ENCODE measurements at regions not wholly inside any gene's neighbourhood (a gene's known extent, or its start where the extent isn't known, plus 50 kb on each side); places are given as distances from the start of the nearest gene placed in this dataset.

DNA sequence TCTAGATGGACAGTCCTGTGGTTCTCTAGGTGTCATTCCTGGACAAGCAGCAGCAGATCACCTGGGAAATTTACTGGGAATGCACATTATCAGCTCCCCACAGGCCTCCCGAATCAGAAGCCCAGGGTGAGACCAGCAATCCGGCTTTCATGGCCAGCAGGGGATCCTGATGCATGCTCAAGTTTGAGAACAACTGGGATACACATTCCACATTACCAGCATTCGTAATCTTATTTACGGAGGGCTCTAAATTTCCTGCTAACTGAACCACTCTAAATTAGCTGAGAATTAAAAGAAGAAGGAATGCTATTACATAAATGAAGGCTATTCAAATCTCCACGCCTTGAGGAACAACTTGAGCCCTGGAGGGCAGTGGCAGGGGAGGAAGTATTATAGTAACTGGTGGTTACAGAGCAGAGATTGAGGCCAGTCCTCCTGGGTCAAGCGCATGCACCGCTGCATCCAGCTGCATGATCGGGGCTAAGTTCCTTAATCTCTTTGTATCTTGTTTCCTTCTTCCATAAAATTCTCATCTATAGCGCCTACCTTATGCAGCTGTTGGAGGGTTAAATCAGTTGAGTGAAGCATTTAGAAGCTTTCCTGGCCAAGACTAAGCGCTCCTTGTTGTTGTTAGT lies 403.7 kb downstream of the CDH26 start:
- no peak for FAIRE-seq
- no peak for DNase-seq (ENCODE audit: low spot score)

DNA sequence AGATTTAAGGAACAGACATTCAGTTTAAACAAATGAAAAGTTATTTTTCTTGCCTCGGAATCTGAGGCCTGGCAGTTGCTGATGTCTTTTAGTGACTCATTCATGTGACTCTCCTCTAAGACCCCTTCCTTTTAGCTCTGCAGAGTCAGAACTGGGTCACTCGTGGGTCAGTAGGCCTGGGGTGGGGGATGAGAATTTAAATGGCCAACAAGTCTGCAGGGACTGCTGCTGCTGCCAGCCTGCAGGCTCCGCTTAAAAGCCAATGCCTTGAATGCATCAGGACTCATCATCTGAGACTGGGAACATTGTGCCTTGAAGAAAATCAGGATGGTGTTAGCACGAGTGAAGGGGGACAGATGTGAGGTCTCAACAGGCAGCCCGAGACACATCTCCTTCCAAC lies 404.3 kb downstream of the CDH26 start:
- DNase-seq (ENCODE audit: low spot score), result no peak
- no peak for FAIRE-seq

DNA sequence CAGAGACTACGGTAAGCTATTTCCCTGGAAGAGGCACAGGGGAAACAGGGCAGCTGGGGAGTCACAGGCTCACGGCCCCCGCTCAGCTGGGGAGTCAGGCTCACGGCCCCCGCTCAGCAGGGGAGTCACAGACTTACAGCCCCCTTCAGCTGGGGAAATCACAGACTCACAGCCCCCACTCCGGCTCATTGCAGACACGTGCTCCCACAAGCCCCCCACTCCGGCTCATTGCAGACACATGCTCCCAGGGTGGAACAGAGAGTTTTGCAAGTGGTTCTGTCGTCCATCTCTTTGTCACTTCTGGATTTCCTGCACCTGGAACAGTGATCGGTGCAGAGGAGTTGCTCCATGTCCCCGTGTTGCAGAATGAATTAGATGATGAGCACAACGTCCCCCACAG lies 405.5 kb downstream of the CDH26 start:
- DNase-seq (ENCODE audit: low spot score) (no peak), FAIRE-seq (no peak)

DNA sequence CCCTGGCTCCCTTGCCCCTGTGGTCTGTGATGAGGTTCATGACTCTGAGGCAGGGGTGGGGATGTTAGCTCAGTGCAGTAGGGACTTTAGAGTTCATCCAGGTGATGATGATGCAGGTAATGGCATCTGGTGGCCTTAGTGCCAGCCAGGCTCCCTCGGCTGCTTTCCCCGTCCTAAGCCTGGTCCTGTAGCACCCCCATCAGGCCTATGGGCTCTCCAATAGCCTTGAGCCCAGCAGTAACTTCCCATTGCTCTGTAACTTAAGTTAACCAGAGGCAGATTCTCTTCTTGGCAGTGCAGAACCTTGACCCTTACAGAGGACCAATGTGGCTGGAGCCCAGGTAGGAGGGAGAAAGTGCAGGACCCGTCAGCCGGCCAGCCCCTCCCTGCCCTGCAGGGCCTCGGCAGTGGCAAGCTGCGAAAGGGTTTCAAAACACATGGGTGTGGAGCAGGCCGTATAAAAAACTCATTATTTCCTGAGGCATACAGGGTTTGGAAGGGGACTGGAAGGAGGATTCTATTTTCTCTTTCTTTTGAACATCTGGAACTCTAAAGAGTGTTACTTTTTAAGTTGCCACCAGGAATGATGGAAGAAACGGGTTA lies 406.9 kb downstream of the CDH26 start:
- FAIRE-seq (no peak), DNase-seq (ENCODE audit: low spot score) (no peak)

DNA sequence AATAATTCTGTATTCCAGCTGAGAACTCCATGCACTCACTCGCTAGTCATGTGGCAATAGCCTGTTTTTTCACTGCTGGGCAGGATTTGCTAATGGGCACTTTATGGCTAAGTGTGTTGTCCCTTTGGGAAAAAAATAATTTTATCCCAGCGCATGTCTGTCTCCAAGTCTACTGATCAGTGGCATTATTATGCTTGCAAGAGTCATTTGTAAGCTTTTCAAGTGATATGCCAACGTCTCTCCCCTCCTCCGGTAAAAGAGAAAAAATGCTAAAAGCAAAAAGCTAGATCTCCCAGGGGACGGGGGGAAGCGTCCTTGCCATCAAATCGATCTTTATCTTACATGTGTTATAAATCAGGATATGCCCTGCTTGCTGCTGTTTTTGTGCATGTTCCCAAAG lies 407.7 kb downstream of the CDH26 start:
- FAIRE-seq (no peak), DNase-seq (ENCODE audit: low spot score) (no peak)

DNA sequence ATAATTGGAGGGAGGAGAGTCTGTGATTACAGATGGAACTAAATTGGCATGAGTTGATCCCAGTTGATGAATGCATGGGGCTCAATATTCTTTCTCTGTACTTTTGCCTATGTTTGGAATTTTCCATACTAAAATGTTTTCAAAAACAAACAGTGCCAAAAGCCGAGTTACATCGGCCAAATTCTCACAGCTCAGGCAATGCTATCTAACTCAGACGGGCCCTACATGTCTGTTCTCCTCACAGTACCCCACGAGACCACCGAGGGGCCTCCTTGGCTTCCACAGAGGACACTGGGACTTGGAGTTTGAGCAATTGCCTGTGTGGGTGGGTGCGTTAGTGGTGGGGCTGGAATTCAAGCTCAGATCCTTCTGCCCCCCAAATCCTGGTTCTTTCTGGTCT lies 413.2 kb downstream of the CDH26 start:
- FAIRE-seq (no peak), DNase-seq (ENCODE audit: low spot score) (no peak)

DNA sequence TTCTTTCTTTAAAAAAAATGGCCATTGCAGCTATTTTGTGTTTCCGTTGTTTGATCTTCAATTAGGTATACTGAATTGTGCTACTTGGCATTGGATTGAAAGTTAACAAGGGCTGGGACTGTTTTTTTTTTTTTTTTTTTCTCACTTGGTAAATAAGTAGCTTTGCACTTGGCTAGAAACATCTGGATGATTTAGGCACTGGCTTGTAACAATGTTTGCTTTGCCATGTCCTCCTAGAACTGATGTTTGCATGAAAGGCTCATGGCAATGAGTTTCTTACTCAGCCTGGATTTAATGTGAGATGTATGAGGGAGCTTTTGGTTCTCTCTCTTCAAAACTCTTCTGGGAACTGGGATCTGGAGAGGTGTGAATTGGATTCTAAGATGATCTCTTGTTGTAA lies 414.1 kb downstream of the CDH26 start:
- DNase-seq (ENCODE audit: low spot score) (no peak), FAIRE-seq (no peak)

DNA sequence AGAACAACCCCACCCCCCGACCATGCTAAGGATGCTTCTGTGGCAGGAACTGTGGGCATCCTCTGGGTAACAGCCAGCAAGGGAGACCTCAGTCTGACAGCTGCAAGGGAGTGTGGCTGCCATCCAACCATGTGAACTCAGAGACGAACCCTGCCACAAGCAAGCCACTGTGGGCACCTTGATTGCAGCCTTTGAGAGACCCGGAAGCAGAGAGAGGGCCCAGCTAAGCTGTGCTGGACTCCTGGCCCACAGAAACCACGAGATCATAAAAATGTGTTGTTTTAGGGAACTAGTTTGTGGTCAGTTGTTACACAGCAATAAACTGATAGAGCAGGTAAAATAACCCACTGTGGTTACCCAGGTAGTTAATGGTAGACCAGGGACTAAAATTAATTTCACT lies 414.6 kb downstream of the CDH26 start:
- DNase-seq (ENCODE audit: low spot score), result no peak
- FAIRE-seq, result no peak

DNA sequence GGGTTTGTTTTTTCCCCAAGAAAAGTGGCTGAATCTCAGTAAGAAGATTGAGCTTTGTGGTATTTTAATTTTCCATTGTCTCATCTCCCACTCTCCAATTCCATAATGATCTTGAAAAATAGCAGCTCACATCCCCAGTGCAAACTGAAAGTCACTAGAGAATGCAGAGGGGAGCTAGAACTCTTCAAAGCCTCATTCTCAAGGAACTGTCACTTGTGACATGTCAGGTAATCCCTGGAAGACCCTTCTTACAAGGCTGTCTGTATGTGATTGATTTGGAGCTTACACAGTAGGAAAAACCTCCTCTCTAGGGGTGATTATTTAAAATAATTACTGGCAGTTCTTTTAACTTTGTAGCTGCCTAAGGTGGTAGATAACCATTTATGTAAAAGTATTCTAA lies 420.4 kb downstream of the CDH26 start:
- FAIRE-seq (no peak), DNase-seq (ENCODE audit: low spot score) (no peak)

DNA sequence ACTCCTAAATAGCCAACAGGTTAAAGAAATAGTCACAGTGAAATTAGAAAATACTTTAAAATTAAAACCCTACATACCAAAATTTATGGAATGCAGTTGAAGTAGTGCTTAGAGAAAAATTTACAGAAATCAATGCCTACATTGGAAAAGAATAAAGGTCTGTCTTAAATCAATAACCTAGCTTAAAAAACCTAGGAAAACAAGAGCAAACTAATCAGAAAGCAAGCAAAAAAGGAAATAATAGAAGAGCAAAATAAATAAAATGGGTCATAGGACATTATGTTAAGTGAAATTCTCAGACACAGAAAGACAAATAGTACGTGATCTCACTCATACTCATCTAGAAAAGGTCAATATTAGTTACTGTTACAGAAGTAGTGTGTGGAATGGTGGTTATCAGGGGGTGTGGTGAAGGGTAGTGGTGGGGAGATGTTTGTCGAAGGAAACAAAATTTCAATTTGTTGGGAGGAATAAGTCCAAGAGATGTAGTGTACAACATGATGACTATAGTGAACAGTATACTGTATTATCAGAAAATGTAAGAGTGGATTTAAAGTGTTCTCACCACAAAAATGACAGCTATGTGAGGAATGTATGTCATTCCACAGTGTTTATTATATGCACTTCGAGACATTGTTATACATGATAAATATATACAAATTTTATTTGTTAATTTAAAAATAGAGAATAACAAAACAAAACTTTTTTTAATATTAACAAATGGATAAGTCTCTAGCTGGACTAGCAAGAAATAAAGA lies 423.6 kb downstream of the CDH26 start:
- no peak for FAIRE-seq
- DNase-seq (ENCODE audit: low spot score), result no peak

DNA sequence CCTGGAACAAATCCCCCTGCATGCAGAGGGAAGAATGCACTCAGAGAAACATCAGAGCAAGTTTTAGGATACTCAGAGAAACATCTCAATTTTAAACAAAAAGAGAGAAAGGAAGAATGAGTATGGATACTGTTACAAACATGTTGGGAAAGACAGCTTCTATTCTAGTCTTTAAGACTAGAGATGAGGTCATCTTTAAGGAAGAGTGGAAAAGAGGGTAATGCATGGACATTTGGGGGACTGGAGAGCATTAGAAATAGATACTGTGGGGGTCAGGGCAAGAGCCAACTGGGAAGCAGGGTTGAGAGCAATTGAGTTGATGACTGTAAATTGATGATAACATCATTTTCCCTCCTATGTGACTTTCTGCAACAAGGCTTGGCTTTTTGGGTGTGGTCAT lies 431.2 kb downstream of the CDH26 start:
- FAIRE-seq, result no peak
- no peak for DNase-seq (ENCODE audit: low spot score)

DNA sequence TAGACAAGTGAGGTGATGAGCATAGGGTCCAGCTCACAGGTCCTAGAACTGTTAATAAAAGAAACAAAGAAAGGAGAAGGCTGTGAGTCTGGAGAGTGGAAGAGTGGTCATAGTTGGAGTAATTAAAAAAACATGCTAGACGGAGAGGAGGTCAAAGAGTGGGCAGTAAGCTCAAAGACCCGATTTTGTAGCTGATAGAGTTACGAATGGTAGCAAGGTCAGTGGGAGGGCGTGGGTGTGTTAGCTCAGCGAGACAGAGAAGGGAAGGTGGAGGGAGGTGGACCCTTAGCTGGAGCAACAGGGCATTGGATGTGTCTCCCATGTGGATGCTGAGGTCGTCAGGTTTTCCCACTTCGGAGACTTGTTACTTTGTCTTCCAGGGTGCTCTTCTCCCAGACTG lies 431.7 kb downstream of the CDH26 start:
- no peak for DNase-seq (ENCODE audit: low spot score)
- FAIRE-seq, result no peak

DNA sequence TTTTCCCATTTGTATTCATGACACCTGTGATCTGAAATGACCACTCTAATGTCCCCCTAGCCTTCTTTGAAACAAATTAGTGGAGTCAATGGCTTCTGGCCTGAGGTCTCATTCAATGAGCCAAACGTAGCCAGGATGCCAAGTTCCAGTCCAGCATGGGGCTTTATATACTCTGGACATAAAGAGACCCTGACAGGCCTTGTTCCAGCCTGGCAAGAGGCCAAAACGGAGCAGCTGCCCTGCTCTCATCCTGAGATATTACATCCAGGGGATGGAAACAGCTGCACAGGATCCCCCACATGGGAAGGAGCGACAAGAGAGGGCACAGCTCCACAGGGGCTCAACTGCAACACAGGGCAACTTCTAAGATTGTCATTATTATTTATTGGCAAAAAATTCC lies 437.8 kb downstream of the CDH26 start:
- no peak for FAIRE-seq
- no peak for DNase-seq (ENCODE audit: low spot score)

DNA sequence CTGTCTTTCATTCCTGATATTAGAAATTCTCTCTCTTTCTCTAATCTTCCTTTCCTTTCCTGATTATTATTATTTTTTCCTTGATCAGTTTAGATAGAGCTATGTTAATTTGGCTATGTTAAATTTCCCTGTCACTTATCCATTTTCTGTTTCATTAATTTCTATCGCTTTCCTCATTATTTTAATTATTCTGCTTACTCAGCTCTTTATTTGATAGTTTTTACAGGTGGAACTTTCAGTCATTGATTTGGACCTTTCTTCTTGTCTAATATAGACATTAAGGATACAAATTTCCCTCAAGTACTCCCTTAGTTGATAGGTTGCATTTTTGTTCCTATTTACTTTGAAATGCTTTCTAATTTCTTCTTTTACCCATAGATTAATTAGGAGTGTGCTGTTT lies 442.3 kb downstream of the CDH26 start:
- no peak for FAIRE-seq
- DNase-seq (ENCODE audit: low spot score), result no peak

DNA sequence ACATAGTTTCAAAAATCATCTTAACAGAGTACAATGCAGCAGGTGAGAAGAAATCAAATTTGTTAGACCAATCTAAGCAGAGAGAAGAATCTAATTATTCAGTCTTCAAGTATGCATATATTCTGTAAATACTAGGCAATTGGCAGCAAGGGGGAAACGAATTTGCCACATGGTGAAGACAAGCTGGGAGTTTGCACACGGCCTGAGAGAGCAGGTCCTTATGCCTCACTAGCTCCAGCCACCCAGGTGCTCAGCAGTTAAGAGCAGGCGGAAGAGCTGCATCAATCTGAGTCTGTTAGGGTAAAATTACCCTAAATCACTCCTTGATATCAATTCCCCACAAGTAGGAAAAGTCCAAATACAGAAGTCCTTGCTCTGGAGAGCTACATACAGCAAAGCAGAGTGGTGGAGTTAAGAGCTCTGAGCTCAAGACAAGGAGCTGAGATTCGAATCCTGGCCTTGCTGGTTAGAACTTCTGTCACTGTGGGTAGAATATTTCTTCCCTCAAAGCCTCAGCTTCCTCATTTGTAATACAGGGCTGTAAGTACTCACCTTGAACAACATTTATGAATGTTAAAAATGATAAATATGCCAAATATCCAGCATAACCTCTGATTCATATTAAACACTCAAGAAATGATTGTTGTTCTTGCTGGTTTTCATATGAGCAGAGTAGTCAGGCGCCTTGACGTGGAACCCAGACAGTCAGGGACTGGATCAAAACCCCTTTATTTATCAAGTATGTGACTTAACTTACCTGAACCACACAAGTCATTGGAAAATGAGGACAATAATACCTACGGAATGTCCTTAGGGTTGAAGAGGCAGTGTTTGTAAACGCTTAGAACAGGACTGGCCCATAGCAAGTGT lies 444.2 kb downstream of the CDH26 start:
- no peak for DNase-seq (ENCODE audit: low spot score)
- FAIRE-seq, result no peak

DNA sequence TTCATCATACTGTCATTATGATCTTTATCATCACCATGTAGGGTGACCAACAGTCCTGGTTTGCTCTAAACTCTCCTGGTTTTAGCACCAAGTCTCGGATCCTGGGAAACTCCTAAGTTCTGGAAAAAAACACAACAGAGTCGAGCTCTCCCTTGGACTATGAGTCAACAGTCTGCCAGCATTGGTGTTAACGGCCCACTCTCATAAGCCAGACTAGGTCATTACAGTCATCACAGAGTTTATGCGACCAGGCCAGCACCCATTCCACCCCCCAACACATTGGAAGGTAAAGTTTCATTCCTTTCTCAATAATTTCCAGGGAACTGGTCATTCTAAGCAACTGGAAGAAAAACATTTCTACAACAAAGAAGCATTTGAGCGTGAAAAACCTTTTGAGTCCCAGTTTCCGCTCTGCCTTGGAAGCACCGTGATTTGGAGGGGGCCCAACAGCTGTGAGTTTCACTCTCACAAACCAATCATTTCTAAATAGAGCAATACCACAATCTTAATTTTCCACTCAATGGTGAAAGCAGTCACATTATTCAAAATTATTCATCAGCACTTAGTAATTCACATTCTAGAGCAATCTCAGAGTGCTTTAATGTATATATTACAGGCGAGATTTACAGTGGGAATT lies 445.0 kb downstream of the CDH26 start:
- FAIRE-seq, result no peak
- no peak for DNase-seq (ENCODE audit: low spot score)

DNA sequence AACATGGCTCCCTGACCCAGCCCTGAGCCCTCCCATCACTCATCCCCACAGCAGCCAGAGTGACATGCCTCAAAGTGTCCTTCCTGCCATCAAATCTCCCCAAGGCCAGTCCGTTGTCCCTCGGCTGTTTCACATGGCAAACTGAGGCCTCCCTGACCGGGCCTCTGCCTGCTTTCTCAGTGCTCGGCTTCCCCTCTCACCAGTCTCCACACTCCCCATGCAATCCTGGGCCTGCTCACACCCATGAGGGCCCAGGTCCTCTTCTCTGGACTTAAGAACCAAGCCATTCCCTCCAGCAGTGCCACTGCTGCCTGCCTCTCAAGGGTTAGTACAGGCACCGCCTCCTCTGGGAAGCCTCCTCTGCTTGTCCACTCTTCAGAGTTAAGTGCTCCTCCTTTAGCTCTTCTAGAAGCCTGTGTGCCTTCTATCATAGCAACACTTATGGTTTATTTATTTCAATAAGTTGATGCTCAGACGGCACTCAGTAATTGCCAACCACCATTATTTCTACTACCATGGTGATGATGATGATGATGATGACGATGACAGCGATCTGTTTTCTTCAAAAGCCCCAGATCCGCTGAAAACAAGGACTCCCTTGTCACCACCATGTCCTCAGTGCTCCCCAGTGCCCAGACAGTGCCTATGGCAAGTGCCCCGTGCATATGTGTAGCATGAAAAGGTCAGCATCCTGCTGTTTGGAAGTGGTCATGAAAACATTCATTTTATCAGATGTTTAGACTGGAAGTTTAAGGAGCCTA lies 449.0 kb downstream of the CDH26 start:
- FAIRE-seq, result no peak

DNA sequence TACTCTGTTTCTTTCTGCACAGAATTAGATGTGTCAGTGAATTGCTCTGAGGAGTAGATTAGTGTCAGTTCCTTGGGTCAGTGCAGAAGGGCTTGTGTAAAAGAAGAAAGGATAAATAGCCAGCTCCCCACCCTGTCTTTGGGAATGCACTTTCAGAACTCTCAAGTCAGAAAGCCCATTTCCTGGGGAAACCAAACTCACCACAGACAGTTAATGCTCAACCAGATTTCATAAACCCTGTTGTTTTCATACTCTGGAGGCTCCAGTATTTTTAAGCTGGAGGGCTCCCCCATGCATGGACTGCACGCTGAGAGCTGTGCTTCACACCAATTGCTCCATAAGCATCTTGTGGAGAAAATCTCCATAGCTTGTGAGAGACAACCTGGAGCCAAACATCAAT lies 449.7 kb downstream of the CDH26 start:
- no peak for FAIRE-seq

More for the DNA sequence above, 449.0 kb downstream of the CDH26 start:
- no peak for DNase-seq (ENCODE audit: low spot score)

DNA sequence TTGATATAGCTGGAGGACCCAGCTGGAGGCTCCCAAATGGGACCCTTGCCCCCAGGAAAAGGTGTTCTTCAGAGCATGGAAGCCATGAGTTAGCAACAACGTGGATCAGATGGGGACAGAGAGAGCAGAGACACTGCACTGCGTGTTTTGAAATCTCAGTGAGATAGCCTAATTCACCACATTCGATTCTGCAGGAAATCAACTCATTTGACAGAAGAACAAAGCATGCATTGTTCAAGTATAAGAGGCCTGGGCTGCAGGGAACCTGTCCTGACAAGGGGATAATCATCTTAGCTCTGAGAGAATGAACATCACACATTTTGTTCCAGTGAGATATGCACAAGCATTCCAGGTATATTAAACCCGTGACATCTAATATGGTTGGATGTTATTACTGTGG lies 450.2 kb downstream of the CDH26 start:
- DNase-seq (ENCODE audit: low spot score) (no peak), FAIRE-seq (no peak)

More for the DNA sequence above, 449.7 kb downstream of the CDH26 start:
- no peak for DNase-seq (ENCODE audit: low spot score)

DNA sequence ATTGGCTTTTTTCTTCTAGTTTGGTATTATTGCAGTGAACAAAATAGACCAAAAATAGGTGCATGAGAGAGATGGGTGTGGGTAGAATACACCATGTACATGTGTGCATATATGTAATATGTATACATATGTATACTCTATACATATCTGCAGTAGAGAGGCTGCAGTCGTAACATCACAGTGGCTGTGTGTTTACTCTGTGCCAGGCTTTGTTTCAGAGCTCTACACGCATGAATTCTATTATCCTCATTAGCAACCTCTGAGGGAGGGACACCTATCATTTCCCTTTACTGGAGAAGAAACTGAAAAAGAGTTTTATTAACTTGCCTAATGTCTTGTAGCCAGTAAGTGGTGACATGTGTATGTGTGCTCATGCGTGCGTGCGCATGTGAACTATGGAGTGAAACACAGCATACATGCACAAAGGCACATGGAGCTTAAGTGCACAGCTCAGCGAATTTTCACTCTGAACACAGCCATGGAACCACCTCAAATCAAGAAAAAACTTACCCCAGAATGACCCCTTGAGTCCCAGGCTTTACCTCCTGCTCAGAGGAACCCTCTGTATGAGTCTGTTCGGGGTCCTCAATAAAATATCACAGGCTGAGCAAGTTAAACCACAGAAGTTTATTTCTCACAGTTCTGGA lies 452.5 kb downstream of the CDH26 start:
- DNase-seq (ENCODE audit: low spot score) (no peak), FAIRE-seq (no peak)

Measured in RCC 7860 (cell line).